RKO (cell line): ENCODE measurements at regions not wholly inside any gene's neighbourhood (a gene's known extent, or its start where the extent isn't known, plus 50 kb on each side); places are given as distances from the start of the nearest gene placed in this dataset.
A peak's percentile ranks its signal among the peaks of the same experiment; 100 is the strongest.
"Not testable (repeated sequence)": the region's sequence is repeated elsewhere in the genome, so short reads cannot be mapped to it uniquely, and the experiment has no call there.

Experiments used
- DNase-seq: peaks from one replicate; pipeline ENCODE4 v3.0.0-alpha.2; 2016; ENCODE audit warnings: low spot score

DNA sequence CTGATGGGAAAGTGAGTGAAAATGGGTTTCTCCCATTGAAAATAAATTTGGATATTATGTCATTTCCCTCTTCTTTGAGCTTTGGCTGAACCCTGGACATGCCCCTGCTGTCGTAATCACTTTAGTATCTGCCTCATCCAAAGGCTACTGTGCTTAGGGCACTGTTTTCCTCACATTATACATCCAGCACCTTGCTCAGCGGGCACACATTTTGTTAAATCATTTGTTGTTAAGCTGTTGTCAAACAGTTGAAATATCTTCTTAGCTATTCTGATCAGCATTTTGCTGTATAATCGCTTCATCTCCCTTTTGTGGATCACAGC, 352.7 kb upstream of the CD180 start:
- no peak for DNase-seq

GRCh38 chr5:67548520-67549295, 352.1 kb upstream of the CD180 start:
- DNase-seq, result no peak

GRCh38 chr5:67547682-67548081, 351.1 kb upstream of the CD180 start:
- no peak for DNase-seq

DNA sequence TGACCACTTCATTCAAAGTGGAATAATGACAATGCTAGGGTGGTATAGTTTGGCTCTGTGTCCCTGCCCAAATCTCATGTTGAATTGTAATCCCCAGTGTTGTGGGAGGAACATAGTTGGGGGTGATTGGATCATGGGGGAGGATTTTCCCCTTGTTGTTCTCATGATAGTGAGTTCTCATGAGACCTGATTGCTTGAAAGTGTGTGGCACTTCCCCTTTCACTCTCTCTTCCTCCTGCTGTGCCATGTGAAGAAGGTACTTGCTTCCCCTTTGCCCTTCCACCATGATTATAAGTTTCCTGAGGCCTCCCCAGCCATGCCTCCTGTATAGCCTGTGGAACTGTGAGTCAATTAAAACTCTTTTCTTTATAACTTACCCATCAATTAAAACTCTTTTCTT, 348.3 kb upstream of the CD180 start:
- DNase-seq, result not testable (repeated sequence)

GRCh38 chr5:67543720-67544270, 347.2 kb upstream of the CD180 start:
- no peak for DNase-seq

- DNase-seq, result no peak
Measured at GRCh38 chr5:67542479-67542878, 345.9 kb upstream of the CD180 start.

GRCh38 chr5:67541875-67542274, 345.3 kb upstream of the CD180 start:
- no peak for DNase-seq

- DNase-seq, result no peak
Measured at GRCh38 chr5:67538855-67539506, 342.4 kb upstream of the CD180 start.

- DNase-seq, result no peak
Measured at GRCh38 chr5:67537439-67538148, 341.0 kb upstream of the CD180 start.

GRCh38 chr5:67536866-67537265, 340.3 kb upstream of the CD180 start:
- DNase-seq, result no peak

DNA sequence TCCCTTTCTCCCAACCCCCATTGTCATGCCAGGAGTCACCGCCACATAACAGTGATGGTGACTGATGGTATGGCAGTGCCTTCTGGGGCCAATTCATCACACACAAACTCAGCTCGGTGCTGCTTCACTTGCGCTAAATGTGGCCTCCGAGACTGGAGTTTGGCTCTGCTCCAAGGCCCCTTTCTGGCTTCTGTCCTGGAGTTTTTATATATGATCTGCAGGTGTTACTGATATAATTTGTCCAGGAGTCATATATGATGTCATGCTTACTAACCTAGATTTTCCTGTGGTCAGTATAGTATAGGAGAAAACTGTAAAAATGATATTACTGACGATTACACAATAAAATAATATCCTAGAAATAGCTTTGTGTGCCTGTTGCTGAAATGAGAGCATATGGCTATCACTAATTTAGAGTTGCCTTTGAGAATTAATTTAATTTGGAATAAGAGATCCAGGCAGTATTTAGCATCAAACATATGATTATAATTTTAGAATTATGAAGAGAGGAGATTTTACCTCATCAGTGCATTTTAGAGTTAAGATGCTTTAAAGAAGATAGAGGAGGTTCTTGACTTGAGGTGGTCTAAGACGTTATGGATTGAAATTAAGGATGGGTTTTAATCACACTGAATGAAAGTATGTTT, 334.1 kb upstream of the CD180 start:
- DNase-seq, result no peak

- no peak for DNase-seq
Measured at GRCh38 chr5:67528953-67529352, 332.4 kb upstream of the CD180 start.

DNA sequence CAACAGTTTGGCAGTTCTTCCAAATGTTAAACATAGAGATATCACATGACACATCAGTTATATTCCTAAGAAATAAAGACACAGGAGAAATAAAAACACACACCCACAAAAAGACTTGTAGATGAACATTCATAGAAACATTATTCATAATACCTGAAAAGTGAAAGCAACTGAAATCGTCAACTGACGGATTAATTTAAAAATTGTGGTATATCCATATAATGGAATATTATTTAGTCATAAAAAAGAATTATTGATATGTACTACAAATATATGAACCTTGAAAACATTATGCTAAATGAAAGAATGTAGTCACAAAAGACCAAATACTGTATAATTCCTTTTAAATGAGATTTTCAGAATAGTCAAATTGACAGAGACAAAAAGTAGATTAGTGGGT, 330.2 kb upstream of the CD180 start:
- no peak for DNase-seq

GRCh38 chr5:67520161-67520908, 323.7 kb upstream of the CD180 start:
- no peak for DNase-seq

GRCh38 chr5:67518227-67518626, 321.6 kb upstream of the CD180 start:
- DNase-seq, result no peak

DNA sequence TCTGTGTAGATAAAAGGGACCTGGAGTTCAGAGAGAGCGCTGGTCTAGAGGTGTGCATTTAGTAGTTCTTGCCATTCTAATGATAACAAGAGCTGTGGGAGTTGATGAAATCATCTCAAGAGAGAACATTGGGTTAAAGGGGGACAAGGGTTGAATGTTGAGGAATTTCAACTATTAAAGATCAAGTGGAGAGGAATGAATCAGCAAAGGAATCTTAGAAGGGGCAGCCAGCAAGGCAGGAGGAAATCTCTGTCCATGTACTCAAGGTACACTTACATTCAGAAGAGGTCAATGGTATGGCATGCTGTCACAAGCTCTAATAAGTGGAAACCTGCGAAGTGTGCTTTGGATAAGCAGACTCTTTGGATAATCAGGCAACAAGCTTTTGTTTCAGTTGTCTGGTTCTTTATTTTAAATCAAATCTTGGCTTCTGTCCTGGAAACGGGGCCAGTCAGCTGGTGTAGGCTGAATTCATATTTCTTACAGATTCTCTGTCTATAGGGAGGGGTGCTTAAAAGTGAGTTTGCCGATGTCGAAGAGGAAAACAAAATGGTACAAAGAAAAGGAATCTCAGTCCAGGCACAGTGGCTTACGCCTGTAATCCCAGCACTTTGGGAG, 320.5 kb upstream of the CD180 start:
- DNase-seq, result no peak

DNA sequence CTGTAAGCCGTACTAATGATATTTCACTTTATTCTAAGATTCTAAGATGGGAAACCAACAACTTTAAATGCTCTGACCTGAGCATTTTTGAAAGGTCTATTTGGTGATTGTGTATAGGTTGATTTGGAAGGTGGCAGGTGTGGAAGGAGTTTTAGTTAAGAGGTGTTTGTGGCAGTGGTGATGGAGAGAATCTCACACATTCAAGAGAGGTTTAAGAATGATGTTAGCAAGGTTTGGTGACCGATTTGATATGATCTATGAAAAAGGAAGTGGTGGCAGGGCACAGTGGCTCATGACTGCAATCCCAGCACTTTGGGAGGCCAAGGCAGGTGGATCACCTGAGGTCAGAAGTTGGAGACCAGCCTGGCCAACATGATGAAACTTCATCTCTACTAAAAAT, 319.2 kb upstream of the CD180 start:
- no peak for DNase-seq

DNA sequence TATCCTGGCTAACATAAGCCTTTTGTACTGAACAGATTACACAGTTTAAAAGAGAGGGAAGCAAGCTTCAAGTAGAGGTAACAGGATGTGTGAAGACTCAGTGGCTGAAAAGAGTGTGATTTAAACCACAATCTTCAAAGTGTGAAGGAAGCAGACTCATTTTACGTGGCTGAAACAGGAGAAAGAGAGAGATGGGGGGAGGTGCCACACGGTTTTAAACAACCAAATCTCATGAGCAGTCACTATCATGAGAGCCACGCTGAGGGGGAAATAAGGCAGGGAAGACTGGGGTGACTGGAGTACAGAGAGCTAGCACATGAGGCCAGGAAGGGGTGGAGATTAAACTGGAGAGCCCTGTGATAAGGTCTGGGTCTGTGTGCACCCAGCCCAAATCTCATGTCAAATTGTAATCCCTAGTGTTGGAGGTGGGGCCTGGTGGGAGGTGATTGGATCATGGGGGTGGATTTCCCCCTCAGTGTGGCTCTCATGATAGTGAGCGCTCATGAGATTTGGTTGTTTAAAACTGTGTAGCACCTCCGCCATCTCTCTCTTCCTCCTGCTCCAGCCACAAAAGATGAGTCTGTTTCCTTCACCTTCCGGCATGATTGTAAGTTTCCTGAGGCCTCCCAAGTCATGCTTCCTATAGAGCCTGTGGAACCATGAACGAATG, 318.6 kb upstream of the CD180 start:
- no peak for DNase-seq

- no peak for DNase-seq
Measured at GRCh38 chr5:67512758-67513157, 316.2 kb upstream of the CD180 start.

GRCh38 chr5:67511911-67512310, 315.3 kb upstream of the CD180 start:
- DNase-seq, result no peak

- DNase-seq, result peak; percentile 12
Measured at GRCh38 chr5:67510204-67510603, 313.6 kb upstream of the CD180 start.
